ENCODE measurements at regions not wholly inside any gene's neighbourhood (a gene's known extent, or its start where the extent isn't known, plus 50 kb on each side); places are given as distances from the start of the nearest gene placed in this dataset.

- no peak overlapping the region for H3K4me3 ChIP-seq (ENCODE audit: low read depth, low read length)
- TF ChIP-seq CTCF (IDR thresholded peaks at IDR 0.05; ENCODE audit: low read depth, low read length), result no peak
Observed at GRCh38 chr11:23370580-23371275, 510.5 kb upstream of the CCDC179 start.

GRCh38 chr11:23377909-23378308, 517.6 kb upstream of the CCDC179 start:
- TF ChIP-seq CTCF (IDR thresholded peaks at IDR 0.05; ENCODE audit: low read depth, low read length), result no peak
- H3K4me3 ChIP-seq (ENCODE audit: low read depth, low read length), result no peak overlapping the region

GRCh38 chr11:23391031-23391430, 530.8 kb upstream of the CCDC179 start:
- no peak overlapping the region for H3K4me3 ChIP-seq (ENCODE audit: low read depth, low read length)
- no peak for TF ChIP-seq CTCF (IDR thresholded peaks at IDR 0.05; ENCODE audit: low read depth, low read length)

GRCh38 chr11:23398052-23398451, 537.8 kb upstream of the CCDC179 start:
- no peak overlapping the region for H3K4me3 ChIP-seq (ENCODE audit: low read depth, low read length)
- no peak for TF ChIP-seq CTCF (IDR thresholded peaks at IDR 0.05; ENCODE audit: low read depth, low read length)

GRCh38 chr11:23399995-23400394, 539.7 kb upstream of the CCDC179 start:
- H3K4me3 ChIP-seq (ENCODE audit: low read depth, low read length), result no peak overlapping the region
- TF ChIP-seq CTCF (IDR thresholded peaks at IDR 0.05; ENCODE audit: low read depth, low read length), result no peak

- no peak overlapping the region for H3K4me3 ChIP-seq (ENCODE audit: low read depth, low read length)
- TF ChIP-seq CTCF (IDR thresholded peaks at IDR 0.05; ENCODE audit: low read depth, low read length), result no peak
Observed at GRCh38 chr11:23403210-23404185, 543.2 kb upstream of the CCDC179 start.
